Testis (tissue), 2 donors: ENCODE measurements at regions not wholly inside any gene's neighbourhood (a gene's known extent, or its start where the extent isn't known, plus 50 kb on each side); places are given as distances from the start of the nearest gene placed in this dataset.

Experiments
- DNase-seq: peaks from one replicate; pipeline ENCODE4 v3.0.0-alpha.2; 2019
- H3K27ac ChIP-seq, 2 donors: fragments of 200-600 bp; sonication (generic); one replicate each; pipeline ENCODE4 v1.5.1; 2019
- H3K27me3 ChIP-seq: fragments of 200-600 bp; sonication (generic); one replicate; pipeline ENCODE4 v1.5.1; 2019
- H3K36me3 ChIP-seq: fragments of 200-600 bp; sonication (generic); one replicate; pipeline ENCODE4 v1.5.1; 2017; ENCODE audit warnings: low read depth; ENCODE audit errors: missing control alignments
- H3K4me1 ChIP-seq: fragments of 200-600 bp; sonication (generic); one replicate; pipeline ENCODE4 v1.5.1; 2019
- H3K4me3 ChIP-seq, 2 donors: fragments of 200-600 bp; sonication (generic); one replicate each; pipeline ENCODE4 v1.5.1; 2017 to 2019
- H3K9me3 ChIP-seq: fragments of 200-600 bp; sonication (generic); one replicate; pipeline ENCODE4 v1.5.1; 2017
- POLR2A ChIP-seq: fragments of 450-650 bp; IDR thresholded peaks from one replicate; pipeline ENCODE4 v1.6.1; 2017; ENCODE audit warnings: antibody characterized with exemption, mild to moderate bottlenecking, moderate library complexity
- WGBS, 2 donors: methylation state at CpG; one replicate each; pipeline ENCODE4 v1.1.5; 2018; 5-methylcytosine and 5-hydroxymethylcytosine counted together
- intact Hi-C: fragments of 100-400 bp; cut with DNase I; formaldehyde crosslinking; loops from one replicate; pipeline ENCODE4 v1.15.1; 2023; ENCODE audit warnings: low total_unique reads
- TF ChIP-seq, protein P1 (sequence below), 3 experiments: fragments of 450-650 bp in 2 of 3; fragments of 200-600 bp in 1 of 3; sonication (generic) in 1 of 3; IDR thresholded peaks; one replicate each; pipeline ENCODE4 v1.5.1; 2016 to 2019; ENCODE audit warnings: antibody characterized with exemption in 3 of 3, mild to moderate bottlenecking in 2 of 3, moderate library complexity in 1 of 3

- TF ChIP-seq, protein P1, sequence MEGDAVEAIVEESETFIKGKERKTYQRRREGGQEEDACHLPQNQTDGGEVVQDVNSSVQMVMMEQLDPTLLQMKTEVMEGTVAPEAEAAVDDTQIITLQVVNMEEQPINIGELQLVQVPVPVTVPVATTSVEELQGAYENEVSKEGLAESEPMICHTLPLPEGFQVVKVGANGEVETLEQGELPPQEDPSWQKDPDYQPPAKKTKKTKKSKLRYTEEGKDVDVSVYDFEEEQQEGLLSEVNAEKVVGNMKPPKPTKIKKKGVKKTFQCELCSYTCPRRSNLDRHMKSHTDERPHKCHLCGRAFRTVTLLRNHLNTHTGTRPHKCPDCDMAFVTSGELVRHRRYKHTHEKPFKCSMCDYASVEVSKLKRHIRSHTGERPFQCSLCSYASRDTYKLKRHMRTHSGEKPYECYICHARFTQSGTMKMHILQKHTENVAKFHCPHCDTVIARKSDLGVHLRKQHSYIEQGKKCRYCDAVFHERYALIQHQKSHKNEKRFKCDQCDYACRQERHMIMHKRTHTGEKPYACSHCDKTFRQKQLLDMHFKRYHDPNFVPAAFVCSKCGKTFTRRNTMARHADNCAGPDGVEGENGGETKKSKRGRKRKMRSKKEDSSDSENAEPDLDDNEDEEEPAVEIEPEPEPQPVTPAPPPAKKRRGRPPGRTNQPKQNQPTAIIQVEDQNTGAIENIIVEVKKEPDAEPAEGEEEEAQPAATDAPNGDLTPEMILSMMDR (IDR thresholded peaks at IDR 0.05) = no peak
- no peak for TF ChIP-seq POLR2A
- WGBS, 2 donors = 57 to 58% methylated on average over 4 of the region's 4 CpGs
- Histone ChIP-seq H3K4me3 (no peak overlapping the region), H3K27me3 (no peaks in the 10 kb centered on the region), H3K9me3 (no peaks in the 10 kb centered on the region), H3K4me1 (no peaks in the 10 kb centered on the region), H3K27ac (no peak overlapping the region), H3K36me3 (no peaks in the 10 kb centered on the region)
- DNase-seq = no peak
- intact Hi-C loops = no loop called here
Measured at GRCh38 chr4:151567056-151567455, 158.1 kb downstream of the FHIP1A start.

- 90 to 96% methylated on average over 5 of the region's 5 CpGs for WGBS, 2 donors
- TF ChIP-seq, protein P1 (IDR thresholded peaks at IDR 0.05) = no peak
- no peak for TF ChIP-seq POLR2A
- intact Hi-C loops = no loop called here
- Histone ChIP-seq H3K9me3 (no peaks in the 10 kb centered on the region), H3K36me3 (no peaks in the 10 kb centered on the region), H3K27ac (no peak overlapping the region), H3K4me1 (no peaks in the 10 kb centered on the region), H3K27me3 (no peaks in the 10 kb centered on the region), H3K4me3 (no peak overlapping the region)
- DNase-seq = no peak
Measured at GRCh38 chr4:151568966-151569365, 160.0 kb downstream of the FHIP1A start.

- Histone ChIP-seq H3K27me3 (no peaks in the 10 kb centered on the region), H3K4me3 (no peak overlapping the region), H3K27ac (no peak overlapping the region), H3K36me3 (no peaks in the 10 kb centered on the region), H3K9me3 (no peaks in the 10 kb centered on the region), H3K4me1 (no peaks in the 10 kb centered on the region)
- intact Hi-C loops = no loop called here
- DNase-seq = no peak
- TF ChIP-seq POLR2A = no peak
- TF ChIP-seq, protein P1 (IDR thresholded peaks at IDR 0.05) = no peak
Measured at GRCh38 chr4:151569650-151570049, 160.7 kb downstream of the FHIP1A start.

- WGBS, 2 donors = 69 to 88% methylated on average over 2 of the region's 2 CpGs
- Histone ChIP-seq H3K27me3 (no peaks in the 10 kb centered on the region), H3K36me3 (no peaks in the 10 kb centered on the region), H3K4me1 (no peaks in the 10 kb centered on the region), H3K9me3 (no peaks in the 10 kb centered on the region), H3K4me3 (no peak overlapping the region), H3K27ac (no peak overlapping the region)
- DNase-seq = no peak
- TF ChIP-seq POLR2A = no peak
- intact Hi-C loops = no loop called here
Measured at GRCh38 chr4:151573474-151573873, 164.5 kb downstream of the FHIP1A start.

DNA sequence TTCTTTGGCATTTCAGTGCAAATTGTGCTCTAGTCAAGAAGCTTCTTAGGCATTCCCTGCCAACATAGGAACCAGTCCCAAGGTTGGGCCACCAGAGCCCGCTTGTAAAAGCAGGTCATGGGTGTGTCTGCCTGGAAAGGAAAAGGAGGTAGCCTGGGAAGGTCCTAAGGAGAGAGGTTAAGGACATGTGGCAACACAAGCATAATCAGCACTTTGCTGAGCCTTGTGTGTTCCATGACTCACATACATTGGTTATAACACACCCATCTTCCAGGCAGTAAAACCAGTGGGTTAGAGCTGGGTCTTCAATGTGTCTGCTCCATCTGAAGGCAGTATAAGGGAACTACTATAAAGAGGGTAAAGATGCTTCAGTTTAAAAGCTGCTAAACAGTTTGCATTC lies 165.0 kb downstream of the FHIP1A start:
- H3K4me1 ChIP-seq = peaks cover 3% of the 10 kb centered on the region
- no peak for TF ChIP-seq POLR2A
- TF ChIP-seq, protein P1 (IDR thresholded peaks at IDR 0.05) = no peak
- no peak overlapping the region for H3K27ac ChIP-seq
- H3K9me3 ChIP-seq = no peaks in the 10 kb centered on the region
- WGBS, 2 donors = 75 to 88% methylated on average over 1 of the region's 1 CpG
- H3K27me3 ChIP-seq = no peaks in the 10 kb centered on the region
- intact Hi-C loops = no loop called here
- no peak overlapping the region for H3K4me3 ChIP-seq
- no peaks in the 10 kb centered on the region for H3K36me3 ChIP-seq
- no peak for DNase-seq
